ENCODE measurements at regions not wholly inside any gene's neighbourhood (a gene's known extent, or its start where the extent isn't known, plus 50 kb on each side); places are given as distances from the start of the nearest gene placed in this dataset.
"Not testable (repeated sequence)": the region's sequence is repeated elsewhere in the genome, so short reads cannot be mapped to it uniquely, and the experiment has no call there.

- DNase-seq = no peak
Measured at GRCh38 chr1:232186931-232187330, 443.0 kb downstream of the SIPA1L2 start.

GRCh38 chr1:232184561-232185530 is 445.1 kb downstream of the SIPA1L2 start:
- no peak for DNase-seq

GRCh38 chr1:232183802-232184201 is 446.1 kb downstream of the SIPA1L2 start:
- no peak for DNase-seq

GRCh38 chr1:232183266-232183800 is 446.6 kb downstream of the SIPA1L2 start:
- DNase-seq = no peak

GRCh38 chr1:232182236-232182635 is 447.7 kb downstream of the SIPA1L2 start:
- no peak for DNase-seq

GRCh38 chr1:232180779-232181136 is 449.2 kb downstream of the SIPA1L2 start:
- no peak for DNase-seq

- no peak for DNase-seq
Measured at GRCh38 chr1:232179896-232180778, 449.8 kb downstream of the SIPA1L2 start.

GRCh38 chr1:232178191-232178590 is 451.7 kb downstream of the SIPA1L2 start:
- DNase-seq = no peak

GRCh38 chr1:232177438-232177837 is 452.5 kb downstream of the SIPA1L2 start:
- no peak for DNase-seq

GRCh38 chr1:232176222-232176621 is 453.7 kb downstream of the SIPA1L2 start:
- DNase-seq = no peak

- no peak for DNase-seq
Measured at GRCh38 chr1:232174306-232174705, 455.6 kb downstream of the SIPA1L2 start.

- DNase-seq = no peak
Measured at GRCh38 chr1:232172563-232172962, 457.4 kb downstream of the SIPA1L2 start.

- no peak for DNase-seq
Measured at GRCh38 chr1:232170909-232171308, 459.0 kb downstream of the SIPA1L2 start.

- no peak for DNase-seq
Measured at GRCh38 chr1:232169436-232169835, 460.5 kb downstream of the SIPA1L2 start.

- no peak for DNase-seq
Measured at GRCh38 chr1:232168508-232168907, 461.4 kb downstream of the SIPA1L2 start.

GRCh38 chr1:232166942-232167341 is 463.0 kb downstream of the SIPA1L2 start:
- DNase-seq = no peak

GRCh38 chr1:232164078-232164963 is 465.6 kb downstream of the SIPA1L2 start:
- no peak for DNase-seq

- no peak for DNase-seq
Measured at GRCh38 chr1:232163533-232163932, 466.4 kb downstream of the SIPA1L2 start.

GRCh38 chr1:232162001-232162400 is 467.9 kb downstream of the SIPA1L2 start:
- DNase-seq = no peak

- DNase-seq = not testable (repeated sequence)
Measured at GRCh38 chr1:232158558-232158957, 471.4 kb downstream of the SIPA1L2 start.

- DNase-seq = not testable (repeated sequence)
Measured at GRCh38 chr1:232156070-232156469, 473.9 kb downstream of the SIPA1L2 start.

- no peak for DNase-seq
Measured at GRCh38 chr1:232153652-232154051, 476.3 kb downstream of the SIPA1L2 start.
